Astrocyte of the cerebellum (primary cell): ENCODE measurements at regions not wholly inside any gene's neighbourhood (a gene's known extent, or its start where the extent isn't known, plus 50 kb on each side); places are given as distances from the start of the nearest gene placed in this dataset.

Experiments used
- DNase-seq: peaks from one replicate; pipeline ENCODE4 v3.0.0-alpha.2; 2011; ENCODE audit warnings: low read depth
- H3K4me3 ChIP-seq: 2 replicates; pipeline ENCODE4 v1.5.1; 2011; ENCODE audit warnings: mild to moderate bottlenecking, low read depth, low read length, moderate library complexity
- CTCF ChIP-seq: IDR thresholded peaks from 2 replicates; pipeline ENCODE4 v1.5.1; 2012; ENCODE audit warnings: low read length, low read depth, moderate library complexity, mild to moderate bottlenecking; ENCODE audit errors: missing control alignments
- in situ Hi-C: cut with HindIII; loops from 2 replicates; pipeline ENCODE4 v1.10.0; 2017; ENCODE audit warnings: low sequenced_read_pairs

GRCh38 chr4:54863571-54864255, 206.0 kb downstream of the KIT start:
- TF ChIP-seq CTCF = no peak
- no peak for DNase-seq
- in situ Hi-C loops = no loop called here
- no peak overlapping the region for H3K4me3 ChIP-seq

GRCh38 chr4:54861201-54861600, 203.4 kb downstream of the KIT start:
- DNase-seq = no peak
- TF ChIP-seq CTCF = no peak
- in situ Hi-C loops = no loop called here

GRCh38 chr4:54855191-54855854, 197.6 kb downstream of the KIT start:
- in situ Hi-C loops = no loop called here
- H3K4me3 ChIP-seq = no peak overlapping the region
- no peak for DNase-seq
- no peak for TF ChIP-seq CTCF

More at GRCh38 chr4:54861201-54861600, 203.4 kb downstream of the KIT start:
- no peak overlapping the region for H3K4me3 ChIP-seq

GRCh38 chr4:54852602-54853001, 194.8 kb downstream of the KIT start:
- in situ Hi-C loops = no loop called here
- H3K4me3 ChIP-seq = no peak overlapping the region
- DNase-seq = no peak
- no peak for TF ChIP-seq CTCF

- no peak for DNase-seq
- TF ChIP-seq CTCF = no peak
- no peak overlapping the region for H3K4me3 ChIP-seq
- in situ Hi-C loops = no loop called here
Measured at GRCh38 chr4:54852054-54852453, 194.3 kb downstream of the KIT start.

GRCh38 chr4:54844911-54845310, 187.2 kb downstream of the KIT start:
- no peak overlapping the region for H3K4me3 ChIP-seq
- in situ Hi-C loops = no loop called here
- no peak for DNase-seq
- TF ChIP-seq CTCF = no peak
